HG03558 (cell line): ENCODE measurements at regions not wholly inside any gene's neighbourhood (a gene's known extent, or its start where the extent isn't known, plus 50 kb on each side); places are given as distances from the start of the nearest gene placed in this dataset.

ENCODE experiments used
- ATAC-seq: cut with Tn5 transposase; IDR thresholded peaks from one replicate; pipeline ENCODE4 v1.9.1; 2021; ENCODE audit warnings: moderate number of reproducible peaks; ENCODE audit not compliant: unreplicated experiment; ENCODE audit errors: extremely low read depth

- no peak for ATAC-seq
These were observed 312.6 kb upstream of the ACTBL2 start for GRCh38 chr5:57795203-57795602.

- ATAC-seq: no peak
These were observed 309.3 kb upstream of the ACTBL2 start for GRCh38 chr5:57791875-57792274.

DNA sequence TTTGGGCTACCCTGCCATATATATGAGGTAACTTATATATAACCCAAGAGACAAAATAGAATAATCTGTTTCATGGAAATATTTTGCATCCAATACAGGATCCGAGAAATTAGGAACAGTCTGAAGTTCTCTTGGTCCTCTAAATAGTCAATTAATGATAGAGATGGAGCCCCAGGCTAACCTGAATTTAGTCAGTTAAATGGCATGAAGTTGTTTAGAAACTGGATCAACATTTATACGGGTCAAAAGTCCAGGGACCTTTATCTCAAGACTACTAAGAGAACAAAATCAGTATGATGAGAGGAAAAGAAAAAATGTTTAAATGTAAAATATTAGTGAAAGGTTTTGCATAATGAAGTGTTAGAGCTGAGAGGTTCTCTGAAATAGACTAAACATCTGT, 303.3 kb upstream of the ACTBL2 start:
- no peak for ATAC-seq

- no peak for ATAC-seq
These were observed 301.5 kb upstream of the ACTBL2 start for GRCh38 chr5:57784121-57784520.

- ATAC-seq: no peak
These were observed 301.1 kb upstream of the ACTBL2 start for GRCh38 chr5:57783693-57784092.

GRCh38 chr5:57780961-57781325, 298.3 kb upstream of the ACTBL2 start:
- ATAC-seq: no peak

- ATAC-seq: no peak
These were observed 297.8 kb upstream of the ACTBL2 start for GRCh38 chr5:57780306-57780960.

DNA sequence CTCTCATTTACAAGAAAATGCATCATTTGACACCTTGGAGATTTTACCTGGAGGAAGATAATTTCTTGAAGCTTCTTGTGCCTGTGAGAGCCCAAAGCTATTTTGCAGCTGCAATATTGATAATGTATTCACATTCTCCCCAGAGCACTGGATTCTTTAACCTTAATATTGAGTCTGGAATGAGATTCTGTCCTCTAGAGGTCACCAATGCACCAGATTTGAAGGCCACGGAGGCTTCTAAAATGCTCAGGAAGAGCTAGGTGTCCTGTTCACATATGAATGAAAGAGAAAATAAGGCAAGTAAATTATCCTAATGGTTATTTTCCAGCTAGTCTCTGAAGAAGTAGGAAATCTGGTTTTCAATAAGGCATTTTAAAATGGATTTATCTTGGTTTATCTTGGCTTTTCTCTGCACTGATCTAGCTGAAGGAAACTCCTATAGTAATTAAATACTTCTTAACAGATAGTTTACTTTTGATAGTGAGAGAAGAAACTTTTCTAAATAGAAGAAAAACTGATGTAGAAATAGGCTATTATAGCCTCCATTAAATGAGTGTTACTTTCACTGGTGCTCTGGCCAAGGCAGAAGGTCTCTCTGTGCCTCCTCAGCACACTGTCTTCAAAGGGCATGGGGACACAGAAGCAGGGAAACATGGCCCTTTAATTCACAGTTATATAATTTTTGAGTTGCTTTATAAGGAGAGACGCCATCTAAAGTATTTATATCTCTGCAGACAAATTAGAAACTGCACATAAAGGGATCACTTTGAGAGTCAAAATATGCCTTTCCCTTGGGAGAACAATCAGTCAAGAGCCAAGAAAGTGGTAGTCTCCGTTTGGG, 297.0 kb upstream of the ACTBL2 start:
- ATAC-seq: no peak

GRCh38 chr5:57778501-57779091, 296.0 kb upstream of the ACTBL2 start:
- no peak for ATAC-seq

DNA sequence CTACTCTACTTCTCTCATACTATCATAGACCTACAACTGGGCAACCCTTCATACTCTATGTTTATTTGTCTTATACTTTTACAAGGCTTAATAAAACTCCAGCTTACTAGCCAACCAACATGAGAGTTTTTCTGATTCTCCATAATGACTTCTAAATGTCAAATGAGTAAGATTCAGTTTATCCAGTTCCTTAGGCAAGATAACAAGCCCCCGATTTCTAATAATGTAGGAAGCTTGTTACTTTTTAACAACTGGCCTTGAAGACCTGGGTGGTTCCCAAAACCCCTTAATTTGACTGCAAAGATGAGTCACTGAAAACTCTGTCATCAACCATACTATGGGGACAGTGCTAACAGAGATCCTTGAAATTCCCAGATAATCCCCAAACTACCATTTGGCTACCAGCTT, 294.6 kb upstream of the ACTBL2 start:
- ATAC-seq: no peak

DNA sequence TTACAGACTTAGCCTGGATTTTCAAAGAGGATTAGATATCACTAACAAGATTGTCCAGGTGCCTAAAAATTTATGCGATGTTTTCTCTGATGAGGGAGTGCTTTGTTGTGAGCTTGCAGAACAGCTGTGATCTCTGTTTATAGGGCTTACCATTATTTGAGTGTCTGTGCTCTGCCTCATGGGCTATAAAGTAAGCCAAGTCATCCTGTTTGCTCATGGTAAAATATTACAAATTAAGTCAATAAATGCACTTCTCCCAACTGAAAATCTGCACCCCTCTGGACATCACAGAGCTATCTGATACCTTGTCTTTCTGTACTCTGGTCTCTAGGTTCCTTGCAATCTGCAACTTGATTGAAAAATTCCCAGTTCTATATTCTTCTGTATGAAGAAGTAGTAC, 293.4 kb upstream of the ACTBL2 start:
- ATAC-seq: no peak

- no peak for ATAC-seq
These were observed 291.8 kb upstream of the ACTBL2 start for GRCh38 chr5:57774439-57774838.

GRCh38 chr5:57772512-57772911, 289.9 kb upstream of the ACTBL2 start:
- ATAC-seq: no peak

- no peak for ATAC-seq
These were observed 287.4 kb upstream of the ACTBL2 start for GRCh38 chr5:57770039-57770438.

GRCh38 chr5:57768745-57769144, 286.1 kb upstream of the ACTBL2 start:
- ATAC-seq: no peak

- no peak for ATAC-seq
These were observed 282.0 kb upstream of the ACTBL2 start for GRCh38 chr5:57764479-57765089.

DNA sequence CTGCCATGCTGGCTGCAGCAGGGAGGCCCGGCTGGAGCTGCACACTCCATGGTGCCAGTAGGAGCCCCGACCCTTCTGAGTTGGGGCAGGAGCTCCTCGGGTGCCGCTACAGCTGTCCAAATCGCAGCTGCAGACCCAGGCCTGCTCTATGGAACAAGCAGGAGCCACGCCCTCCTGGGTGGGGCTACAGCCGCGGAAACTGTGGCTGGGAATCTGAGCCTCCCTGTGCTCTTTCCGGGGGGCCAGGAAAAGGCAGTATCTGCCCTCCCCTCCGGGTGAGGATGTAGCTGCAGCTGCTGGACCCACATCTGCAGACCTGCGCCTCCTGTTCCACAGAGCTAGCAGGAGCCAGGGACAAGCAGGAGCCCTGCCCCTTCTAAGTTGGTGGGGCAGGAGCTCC, 278.9 kb upstream of the ACTBL2 start:
- no peak for ATAC-seq

GRCh38 chr5:57754616-57755015, 272.0 kb upstream of the ACTBL2 start:
- ATAC-seq: no peak

- no peak for ATAC-seq
These were observed 270.8 kb upstream of the ACTBL2 start for GRCh38 chr5:57753446-57753845.

- ATAC-seq: no peak
These were observed 269.1 kb upstream of the ACTBL2 start for GRCh38 chr5:57751710-57752109.

DNA sequence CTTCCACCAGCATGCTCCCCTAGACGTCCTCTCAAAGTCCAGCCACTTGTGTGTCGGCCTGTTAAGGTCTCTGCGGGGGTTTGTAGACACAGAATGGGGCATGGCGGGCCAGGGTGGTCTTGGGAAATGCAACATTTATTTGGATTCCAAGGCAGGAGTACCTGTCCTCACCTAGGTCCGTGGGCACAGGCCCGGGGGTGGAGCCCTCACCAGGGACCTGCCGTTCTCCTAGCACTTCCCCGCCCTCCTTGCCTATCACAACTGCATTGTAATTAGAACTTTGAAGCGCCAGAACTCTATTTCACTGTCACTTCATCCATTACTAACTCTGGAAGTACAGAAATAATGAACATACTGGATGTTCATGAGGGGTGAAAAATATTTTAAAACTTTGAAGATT, 268.3 kb upstream of the ACTBL2 start:
- no peak for ATAC-seq
